OCI-LY1 (cell line): ENCODE measurements at regions not wholly inside any gene's neighbourhood (a gene's known extent, or its start where the extent isn't known, plus 50 kb on each side); places are given as distances from the start of the nearest gene placed in this dataset.

Source experiments
- EZH2 ChIP-seq: fragments of 200-600 bp; sonication (generic), shearing (Covaris generic); IDR thresholded peaks from 2 replicates; pipeline ENCODE4 v1.8.0; 2017; ENCODE audit warnings: borderline replicate concordance, mixed run types, mild to moderate bottlenecking, antibody characterized with exemption, low read length, moderate library complexity, mixed read lengths
- TF ChIP-seq, protein P1 (sequence below): fragments of 200-600 bp; sonication (generic), shearing (Covaris generic); IDR thresholded peaks from 2 replicates; pipeline ENCODE4 v1.5.1; 2017; ENCODE audit warnings: mild to moderate bottlenecking, antibody characterized with exemption, low read length, moderate library complexity, mixed read lengths

- TF ChIP-seq EZH2 = no peak
- TF ChIP-seq, protein P1, sequence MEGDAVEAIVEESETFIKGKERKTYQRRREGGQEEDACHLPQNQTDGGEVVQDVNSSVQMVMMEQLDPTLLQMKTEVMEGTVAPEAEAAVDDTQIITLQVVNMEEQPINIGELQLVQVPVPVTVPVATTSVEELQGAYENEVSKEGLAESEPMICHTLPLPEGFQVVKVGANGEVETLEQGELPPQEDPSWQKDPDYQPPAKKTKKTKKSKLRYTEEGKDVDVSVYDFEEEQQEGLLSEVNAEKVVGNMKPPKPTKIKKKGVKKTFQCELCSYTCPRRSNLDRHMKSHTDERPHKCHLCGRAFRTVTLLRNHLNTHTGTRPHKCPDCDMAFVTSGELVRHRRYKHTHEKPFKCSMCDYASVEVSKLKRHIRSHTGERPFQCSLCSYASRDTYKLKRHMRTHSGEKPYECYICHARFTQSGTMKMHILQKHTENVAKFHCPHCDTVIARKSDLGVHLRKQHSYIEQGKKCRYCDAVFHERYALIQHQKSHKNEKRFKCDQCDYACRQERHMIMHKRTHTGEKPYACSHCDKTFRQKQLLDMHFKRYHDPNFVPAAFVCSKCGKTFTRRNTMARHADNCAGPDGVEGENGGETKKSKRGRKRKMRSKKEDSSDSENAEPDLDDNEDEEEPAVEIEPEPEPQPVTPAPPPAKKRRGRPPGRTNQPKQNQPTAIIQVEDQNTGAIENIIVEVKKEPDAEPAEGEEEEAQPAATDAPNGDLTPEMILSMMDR = no peak
Observed at GRCh38 chr10:100618632-100619255, 83.0 kb downstream of the HIF1AN start.
